ENCODE measurements at regions not wholly inside any gene's neighbourhood (a gene's known extent, or its start where the extent isn't known, plus 50 kb on each side); places are given as distances from the start of the nearest gene placed in this dataset.

- TF ChIP-seq CTCF (IDR thresholded peaks at IDR 0.05): no peak
- TF ChIP-seq POLR2A (IDR thresholded peaks at IDR 0.05): no peak
Measured at GRCh38 chr4:82223715-82224114, 150.1 kb downstream of the HNRNPD start.
